HK-2 (cell line): ENCODE measurements at regions not wholly inside any gene's neighbourhood (a gene's known extent, or its start where the extent isn't known, plus 50 kb on each side); places are given as distances from the start of the nearest gene placed in this dataset.

Experiments used
- DNase-seq: peaks from one replicate; pipeline ENCODE4 v3.0.0-alpha.2; 2018; ENCODE audit not compliant: unreplicated experiment

DNA sequence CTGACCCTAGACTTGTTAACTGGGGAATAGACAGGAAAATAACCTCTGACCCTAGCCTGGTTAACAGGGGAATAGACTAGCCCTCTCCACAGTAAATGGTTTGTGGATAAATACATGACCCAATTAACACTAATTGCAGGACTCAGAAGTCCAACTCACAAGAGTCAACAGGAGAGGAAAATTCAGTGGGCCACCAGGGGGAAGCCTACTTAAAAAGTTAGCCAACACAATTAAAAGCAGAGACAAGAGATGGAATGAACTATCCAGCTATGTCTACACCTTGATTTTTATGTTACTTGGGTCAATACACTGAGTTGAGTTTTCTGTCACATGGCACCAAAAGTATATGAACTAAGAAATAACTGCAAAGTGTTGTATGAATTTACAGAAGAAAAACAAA, 158.8 kb upstream of the SLC39A10 start:
- DNase-seq: no peak

DNA sequence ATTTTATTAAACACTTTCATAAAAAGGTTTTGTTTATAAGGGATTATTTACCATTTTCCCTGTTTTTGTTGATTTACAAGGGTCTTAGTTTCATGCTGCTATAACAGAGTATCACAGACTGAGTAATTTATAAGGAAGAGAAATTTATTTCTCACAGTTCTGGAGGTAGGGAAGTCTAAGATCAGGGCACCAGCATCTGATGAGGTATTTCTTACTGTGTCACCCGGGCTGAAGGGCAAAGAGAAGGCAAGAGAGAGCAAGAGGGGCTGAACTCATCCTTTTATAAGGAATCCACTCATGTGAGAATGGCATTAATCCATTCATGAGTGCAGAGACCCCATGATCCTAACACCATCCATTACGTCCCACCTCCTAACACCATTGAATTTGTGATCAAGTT, 160.0 kb upstream of the SLC39A10 start:
- DNase-seq: no peak

DNA sequence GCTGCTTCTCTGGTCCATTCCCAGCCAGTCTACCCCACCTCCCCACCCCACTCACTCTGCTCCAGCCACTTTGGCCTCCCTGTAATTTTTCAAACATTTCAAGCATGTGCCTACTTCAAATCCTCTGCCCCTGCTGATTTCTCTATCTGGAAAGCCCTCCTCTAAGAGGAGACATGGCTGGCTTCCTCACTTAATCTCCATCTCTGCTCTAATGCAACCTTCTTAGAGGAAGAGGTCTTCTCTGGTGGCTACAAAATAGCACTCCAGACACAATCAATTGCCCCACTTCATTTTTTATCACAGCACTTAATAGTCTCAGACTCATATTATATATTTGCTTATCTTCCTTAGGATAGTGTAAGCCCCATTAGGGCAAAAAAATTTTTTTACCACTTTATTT, 161.1 kb upstream of the SLC39A10 start:
- DNase-seq: no peak

DNA sequence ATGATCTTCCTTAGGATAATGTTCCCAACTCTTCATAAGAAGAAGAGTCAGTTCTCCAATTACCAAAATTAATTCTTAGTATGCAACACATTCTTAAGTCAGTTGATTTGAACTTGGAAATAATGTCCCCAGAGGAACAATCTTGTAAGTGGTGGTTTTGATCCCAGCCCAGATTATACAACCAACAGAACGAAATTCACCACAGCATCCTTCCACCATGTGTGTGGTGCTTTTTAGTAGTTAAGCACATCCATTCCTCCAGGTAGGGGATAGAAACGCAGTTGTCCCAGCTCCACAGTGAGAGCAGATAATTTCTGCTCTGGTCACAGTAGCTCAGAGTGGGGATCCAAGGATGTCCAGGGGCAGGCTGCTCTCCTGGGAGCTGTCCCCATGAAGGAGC, 161.7 kb upstream of the SLC39A10 start:
- DNase-seq: no peak

DNA sequence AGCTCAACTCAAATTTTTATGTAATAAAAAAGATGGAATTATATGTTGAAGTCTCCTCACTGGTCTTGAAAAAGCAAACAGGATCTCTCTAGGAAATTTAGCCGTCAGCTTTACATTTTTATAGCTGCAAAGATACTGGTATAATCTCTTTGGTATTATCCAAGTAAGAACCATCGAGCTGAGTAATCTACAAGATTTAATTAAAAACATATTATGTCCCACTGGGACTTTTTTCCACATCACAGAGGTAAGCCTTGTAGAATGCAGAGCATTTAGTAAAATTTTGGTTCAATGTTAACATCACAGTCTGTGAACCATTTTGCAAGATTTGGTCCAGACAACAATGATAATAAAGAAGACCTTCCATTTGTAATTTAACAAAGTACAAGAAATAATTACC, 162.6 kb upstream of the SLC39A10 start:
- DNase-seq: no peak

DNA sequence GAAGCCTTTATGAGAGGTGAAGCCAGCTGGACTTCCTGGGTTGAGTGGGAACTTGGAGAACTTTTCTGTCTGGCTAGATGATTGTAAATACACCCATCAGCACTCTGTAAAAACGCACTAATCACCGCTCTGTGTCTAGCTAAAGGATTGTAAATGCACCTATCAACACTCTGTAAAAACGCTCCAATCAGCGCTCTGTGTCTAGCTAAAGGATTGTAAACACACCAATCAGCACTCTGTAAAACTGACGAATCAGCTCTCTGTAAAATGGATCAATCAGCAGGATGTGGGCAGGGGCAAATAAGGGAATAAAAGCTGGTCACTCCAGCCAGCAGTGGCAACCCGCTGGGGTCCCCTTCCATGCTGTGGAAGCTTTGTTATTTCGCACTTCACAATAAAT, 163.6 kb upstream of the SLC39A10 start:
- DNase-seq: no peak

DNA sequence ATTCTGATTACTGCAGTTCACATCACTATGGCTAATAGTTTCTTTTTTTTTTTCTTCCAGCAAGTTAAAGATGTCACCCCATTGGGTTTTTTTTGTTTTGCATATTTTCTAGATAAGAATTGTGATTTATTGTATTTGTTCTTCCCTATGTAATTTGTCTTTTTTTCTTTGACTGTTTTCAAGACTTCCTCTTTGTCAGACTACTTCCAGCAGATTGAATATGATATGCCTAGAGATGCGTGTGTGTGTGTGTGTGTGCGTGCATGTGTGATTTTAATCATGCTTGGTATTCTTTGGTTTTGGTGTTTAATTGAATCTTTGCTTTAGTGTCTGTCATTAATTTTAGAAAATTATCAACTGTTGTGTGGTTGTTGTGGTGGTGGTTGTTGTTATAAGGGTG, 166.7 kb upstream of the SLC39A10 start:
- no peak for DNase-seq

DNA sequence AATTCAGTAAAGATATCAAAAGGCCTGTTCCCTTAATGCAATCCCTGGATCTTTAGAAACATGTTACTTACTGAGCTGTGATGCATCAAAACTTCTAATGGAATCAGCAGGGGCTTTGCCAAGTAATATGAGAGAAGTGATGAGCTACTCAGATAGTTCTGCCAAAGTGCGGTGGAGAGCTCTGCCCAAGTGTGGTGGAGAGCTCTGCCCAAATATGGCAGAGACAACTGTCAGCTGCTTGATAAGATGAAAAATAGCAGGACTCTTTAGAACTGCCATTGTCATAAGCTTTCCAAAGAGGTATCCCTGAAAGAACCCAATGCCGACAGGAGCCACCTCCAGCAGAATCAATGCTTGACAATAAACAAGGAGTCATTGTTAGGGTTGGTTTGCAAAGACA, 167.9 kb upstream of the SLC39A10 start:
- no peak for DNase-seq

DNA sequence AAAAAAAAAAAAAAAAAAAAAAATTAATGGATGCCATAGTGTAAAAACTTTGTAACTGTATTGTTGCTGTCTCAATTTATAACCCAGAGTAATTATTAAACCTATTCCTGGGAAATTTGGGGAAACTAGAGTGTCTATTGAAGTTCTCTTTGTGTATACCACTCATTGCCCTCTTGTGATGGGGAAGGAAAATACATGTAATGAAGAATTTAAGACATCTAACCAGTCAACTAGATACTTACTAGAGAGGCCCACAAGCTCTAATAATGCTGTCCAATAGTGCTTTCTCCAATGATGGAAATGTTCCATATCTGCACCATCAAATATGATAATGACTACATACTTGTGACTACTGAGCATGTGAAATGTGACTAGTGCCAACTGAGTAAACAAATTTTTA, 168.5 kb upstream of the SLC39A10 start:
- no peak for DNase-seq

DNA sequence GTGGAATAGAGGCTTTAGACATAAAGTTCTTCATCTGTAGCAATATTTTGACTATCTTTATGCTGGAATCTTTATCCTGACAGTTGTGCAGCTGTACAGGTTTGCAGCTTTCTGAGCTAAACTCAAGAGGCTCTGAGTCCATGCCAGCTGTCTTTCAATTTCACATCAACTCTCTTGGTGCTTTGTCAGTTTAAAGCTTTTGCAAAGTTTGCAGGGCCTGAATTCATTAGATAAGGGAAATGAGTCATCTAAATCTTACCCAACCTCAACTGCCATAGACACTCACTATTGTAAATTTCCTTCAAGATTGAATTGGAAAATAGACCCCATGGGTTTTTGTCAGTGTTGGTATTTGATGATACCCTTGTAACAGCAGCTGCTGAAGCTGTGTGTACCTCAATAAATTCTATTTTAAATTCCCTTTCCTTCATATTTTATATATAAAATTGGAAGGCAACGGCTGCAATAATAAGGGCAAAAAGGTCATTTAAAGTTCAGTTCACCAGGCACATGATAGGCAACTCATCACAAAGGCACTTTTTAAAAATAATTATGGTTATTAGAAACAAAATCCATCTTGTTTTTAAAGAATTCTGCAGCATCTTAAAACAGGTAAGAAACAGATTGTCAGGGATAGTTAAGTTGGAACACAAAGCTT, 169.9 kb upstream of the SLC39A10 start:
- no peak for DNase-seq

DNA sequence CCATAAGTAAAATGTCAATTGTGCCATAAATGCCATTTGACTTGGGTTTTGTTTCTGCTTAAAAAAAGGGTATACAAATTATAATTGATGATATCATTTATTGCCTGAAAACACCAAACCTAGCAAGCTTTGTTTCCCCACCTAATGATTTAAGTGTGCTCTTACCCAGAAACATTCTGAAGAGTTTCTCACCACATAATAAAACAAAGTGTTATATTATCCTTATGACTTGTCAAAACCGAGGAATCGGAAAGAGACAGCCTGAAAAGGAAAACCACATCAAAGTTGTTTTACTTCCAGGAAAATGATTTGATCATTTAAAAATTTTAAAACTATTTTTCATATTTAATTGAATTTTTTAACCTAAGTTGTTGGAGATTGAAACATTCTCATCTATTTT, 170.5 kb upstream of the SLC39A10 start:
- DNase-seq: no peak

DNA sequence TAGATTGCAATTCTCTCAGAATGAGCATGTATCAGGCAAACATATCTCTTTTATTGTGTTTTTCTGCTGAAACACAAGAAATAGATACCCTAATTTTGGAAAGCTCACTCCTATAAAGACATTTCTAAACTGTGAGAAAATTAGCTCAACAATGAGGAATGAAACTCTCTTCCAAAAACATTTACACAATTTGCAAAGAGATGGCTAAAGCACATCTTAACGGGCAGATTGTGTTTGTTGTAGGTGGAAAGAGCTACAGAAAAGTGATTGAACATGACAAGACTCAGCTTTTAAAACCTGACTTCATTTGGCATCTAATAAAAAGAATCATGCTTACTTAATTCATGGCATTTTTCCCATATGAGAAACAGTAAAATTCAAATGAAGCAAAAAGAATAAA, 175.0 kb upstream of the SLC39A10 start:
- DNase-seq: no peak

DNA sequence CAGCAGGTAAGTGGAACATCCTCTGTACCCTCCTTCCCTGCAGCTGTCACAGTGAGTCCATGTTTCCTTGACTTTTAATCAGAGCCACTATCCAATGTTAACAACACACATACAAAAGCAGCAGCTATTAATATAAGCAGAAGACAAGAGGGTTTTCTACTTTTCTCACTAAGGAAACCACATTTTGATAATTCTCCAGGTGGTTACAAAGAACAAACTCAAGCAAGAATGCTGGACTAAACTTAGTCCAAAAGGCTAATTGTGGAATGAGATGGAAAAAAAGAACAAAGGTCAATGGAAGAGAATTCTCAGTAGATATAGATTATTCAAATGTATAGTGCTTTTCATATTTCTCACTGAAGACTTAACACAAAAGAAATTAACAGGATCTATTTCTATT, 176.9 kb upstream of the SLC39A10 start:
- no peak for DNase-seq

DNA sequence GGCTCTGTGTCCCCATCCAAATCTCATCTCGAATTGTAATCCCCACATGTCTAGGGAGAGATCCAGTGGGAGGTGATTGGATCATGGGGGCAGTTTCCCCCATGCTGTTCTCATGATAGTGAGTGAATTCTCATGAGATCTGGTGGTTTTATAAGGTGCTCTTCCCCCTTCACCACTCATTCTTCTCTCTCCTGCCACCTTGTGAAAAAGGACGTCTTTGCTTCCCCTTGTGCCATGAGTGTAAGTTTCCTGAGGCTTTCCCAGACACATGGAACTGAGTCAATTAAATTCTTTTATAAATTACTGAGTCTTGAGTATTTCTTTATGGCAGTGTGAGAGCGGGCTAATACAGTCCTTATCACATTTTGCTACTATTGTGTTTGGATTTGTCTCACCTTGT, 177.6 kb upstream of the SLC39A10 start:
- DNase-seq: no peak

DNA sequence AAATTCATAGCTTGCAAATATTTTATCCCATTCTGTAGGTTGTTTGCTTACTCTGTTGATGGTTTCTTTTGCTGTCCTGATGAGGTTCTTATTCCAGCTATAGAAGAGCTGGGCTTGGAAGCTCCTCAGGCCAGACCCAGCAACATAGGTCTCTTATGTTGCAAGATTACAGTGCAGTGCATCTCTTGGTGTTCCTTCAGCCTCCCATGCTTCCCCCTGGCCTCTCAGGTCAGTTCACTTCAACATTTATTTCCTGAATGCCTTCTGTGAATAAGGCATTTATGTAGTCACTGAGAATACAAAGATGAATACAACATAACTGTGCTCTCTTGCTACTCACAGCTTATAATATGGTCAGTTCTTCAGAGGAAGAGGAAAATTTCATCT, 179.0 kb upstream of the SLC39A10 start:
- DNase-seq: no peak

DNA sequence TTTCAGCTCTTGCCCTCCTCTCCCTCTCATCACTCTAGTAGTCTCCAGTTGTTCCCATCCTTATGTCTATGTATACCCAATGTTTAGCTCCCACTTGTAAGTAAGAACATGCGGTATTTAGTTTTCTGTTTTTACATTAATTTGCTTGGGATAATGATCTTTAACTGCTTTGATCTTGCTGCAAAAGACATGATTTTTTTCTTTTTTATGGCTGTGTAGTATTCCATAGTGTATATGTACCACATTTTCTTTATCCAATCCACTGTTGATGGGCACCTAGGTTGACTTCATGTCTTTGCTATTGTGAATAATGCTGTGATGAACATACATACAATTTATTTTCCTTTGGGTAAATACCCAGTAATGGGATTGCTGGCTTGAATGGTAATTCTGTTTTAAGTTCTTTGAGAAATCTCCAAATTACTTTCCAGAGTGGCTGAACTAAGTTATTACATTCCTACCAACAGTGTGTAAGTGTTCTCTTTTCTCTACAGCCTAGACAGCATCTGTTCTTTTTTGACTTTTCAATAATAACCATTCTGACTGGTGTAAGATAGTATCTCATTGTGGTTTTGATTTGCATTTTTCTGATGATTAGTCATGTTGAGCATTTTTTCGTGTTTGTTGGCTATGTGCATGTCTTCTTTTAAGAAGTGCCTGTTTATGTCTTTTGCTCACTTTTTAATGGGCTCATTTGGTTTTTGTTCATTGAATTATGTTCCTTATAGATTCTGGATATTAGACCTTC, 179.6 kb upstream of the SLC39A10 start:
- no peak for DNase-seq

DNA sequence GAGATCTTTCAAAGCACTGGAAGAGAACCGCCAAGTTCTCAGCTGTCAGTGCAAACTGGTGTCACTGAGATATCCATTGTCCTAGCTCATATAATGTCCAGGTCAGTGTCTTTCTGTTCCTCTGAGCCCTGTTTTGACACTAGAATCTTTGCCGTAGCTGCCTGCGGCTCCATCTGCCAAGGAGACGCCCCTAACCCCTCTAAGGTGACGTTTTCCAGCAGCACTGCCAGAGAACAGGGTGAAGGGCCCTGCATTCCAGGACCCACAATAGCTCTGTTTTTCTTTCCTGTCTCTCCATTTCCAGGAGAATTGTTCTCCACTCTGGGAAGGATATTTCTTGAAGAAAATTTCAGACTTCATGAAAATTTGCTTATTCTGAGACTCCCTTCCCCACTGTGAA, 181.7 kb upstream of the SLC39A10 start:
- no peak for DNase-seq

DNA sequence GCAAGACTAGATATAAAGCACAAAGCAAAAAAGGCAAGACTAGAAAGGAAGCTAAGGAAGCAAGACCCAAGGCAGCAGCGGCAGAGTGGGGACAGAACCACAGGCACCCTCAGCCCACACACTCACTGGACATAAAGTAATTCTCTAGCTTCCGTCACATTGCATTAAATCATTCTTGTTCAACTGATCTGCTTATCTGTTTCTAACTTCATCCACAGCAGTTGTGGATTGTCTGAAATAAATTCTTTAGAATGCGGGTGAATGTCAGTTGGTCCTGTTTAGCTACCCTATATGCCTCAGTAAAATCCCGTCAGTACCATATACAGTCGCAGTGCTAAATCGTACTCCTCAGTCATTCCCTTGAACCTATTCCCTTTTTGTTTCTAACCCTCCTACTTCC, 183.2 kb upstream of the SLC39A10 start:
- DNase-seq: no peak

DNA sequence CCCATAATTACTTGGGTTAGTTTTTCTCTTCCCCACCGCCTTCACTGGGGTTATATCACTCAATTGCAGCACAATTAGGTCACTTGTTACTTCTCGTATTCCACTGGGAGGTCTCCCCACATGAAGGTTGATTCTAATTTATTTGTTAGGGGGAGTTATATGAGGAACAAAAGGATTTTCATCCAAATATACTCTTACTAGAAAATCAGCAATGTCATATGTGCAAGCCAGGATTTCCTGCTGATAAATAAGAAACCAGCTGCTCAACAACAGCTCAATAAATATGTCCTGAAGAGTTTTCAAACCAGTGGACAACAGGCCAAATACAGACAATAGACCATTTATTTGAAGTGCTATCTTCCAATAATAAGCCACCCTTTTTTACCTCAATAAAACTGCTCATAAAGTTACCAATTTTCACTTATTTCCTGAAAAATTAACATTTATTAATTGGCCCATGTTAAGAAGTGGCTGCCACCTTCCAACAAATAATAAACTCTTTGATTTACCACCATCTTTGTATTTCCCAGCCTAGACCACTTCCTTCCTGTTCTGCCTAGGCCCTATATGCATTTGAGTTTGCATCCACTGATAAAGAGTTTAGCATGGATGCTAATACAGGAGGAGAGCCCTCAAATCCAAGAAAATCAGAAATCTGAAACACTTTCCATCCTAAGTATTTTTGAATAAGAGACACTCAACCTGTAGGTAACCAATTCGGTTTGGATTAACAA, 184.4 kb upstream of the SLC39A10 start:
- no peak for DNase-seq

DNA sequence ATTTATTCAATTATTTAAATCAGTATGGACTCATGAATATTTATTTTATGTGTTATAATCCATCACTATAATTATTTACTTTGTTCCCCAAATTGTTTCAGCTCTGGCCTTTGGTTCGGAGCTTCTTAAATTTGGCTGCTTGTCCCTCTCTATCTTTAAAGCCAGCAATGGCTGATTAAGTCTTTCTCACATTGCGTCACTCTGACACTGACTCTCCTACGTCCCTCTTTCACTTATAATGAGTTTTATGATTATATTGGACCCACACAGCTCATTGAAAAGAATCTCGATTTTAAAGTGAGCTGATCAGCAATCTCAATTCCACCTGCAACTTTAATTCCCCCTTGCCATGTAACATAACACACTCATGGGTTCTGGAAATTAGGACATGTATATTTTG, 185.2 kb upstream of the SLC39A10 start:
- DNase-seq: no peak

DNA sequence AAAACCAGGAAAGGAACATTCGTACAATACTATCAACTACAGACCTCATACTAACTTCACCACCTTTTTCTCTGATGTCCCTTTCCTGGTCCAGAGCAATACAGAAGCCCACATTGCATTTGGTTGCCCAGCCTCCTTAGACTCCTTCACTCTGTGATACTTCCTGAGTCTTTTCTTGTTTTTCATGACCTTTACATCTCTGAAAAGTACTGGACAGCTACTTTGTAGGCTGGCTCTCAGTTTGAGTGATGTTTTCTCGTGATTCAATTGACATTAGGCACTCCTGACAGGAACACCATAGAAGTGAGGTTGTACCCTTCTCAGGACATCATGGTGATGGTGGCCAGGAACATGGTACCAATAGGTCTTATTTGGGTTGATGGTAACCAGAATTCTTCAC, 185.9 kb upstream of the SLC39A10 start:
- no peak for DNase-seq

DNA sequence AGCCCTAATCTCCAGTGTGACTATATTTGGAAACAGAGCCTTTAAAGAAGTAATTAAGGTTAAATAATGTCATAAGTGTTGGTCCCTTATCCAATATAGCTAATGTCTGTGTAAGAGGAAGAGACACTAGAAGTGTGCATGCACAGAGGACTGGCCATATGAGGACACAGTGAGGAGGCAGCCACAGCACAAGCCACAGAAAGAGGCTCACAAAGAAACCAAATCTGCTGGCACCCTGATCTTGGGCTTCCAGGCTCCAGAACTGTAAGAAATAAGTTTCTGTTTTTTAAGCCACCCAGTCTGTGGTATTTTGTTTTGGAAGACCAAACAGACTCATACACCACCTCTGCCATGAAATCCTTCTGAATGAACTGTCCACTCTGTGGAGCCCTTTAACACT, 186.4 kb upstream of the SLC39A10 start:
- no peak for DNase-seq

DNA sequence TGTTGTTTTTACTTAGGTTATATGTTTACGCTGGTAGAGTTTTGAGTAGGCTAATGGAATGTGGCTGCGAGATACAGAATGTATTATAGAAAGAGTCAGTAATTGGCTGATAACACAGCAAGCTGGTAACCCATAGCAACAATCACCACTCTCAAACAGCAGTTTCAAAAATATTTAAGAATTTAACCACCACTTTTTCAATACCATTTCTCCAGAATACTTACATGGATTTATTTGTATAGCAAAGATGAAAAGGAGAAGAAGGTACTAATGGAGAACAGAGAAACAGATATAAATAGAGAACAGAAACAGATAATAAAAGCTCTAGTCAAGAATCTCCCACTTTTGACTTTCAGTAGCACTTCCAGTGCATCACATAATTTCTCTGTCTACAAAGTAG, 188.3 kb upstream of the SLC39A10 start:
- DNase-seq: no peak
